ENCODE measurements at regions not wholly inside any gene's neighbourhood (a gene's known extent, or its start where the extent isn't known, plus 50 kb on each side); places are given as distances from the start of the nearest gene placed in this dataset.

- no peak for DNase-seq (ENCODE audit: low spot score)
These were observed 471.3 kb downstream of the PLA2G4A start for GRCh38 chr1:187300081-187300480.

GRCh38 chr1:187306710-187307415 lies 478.1 kb downstream of the PLA2G4A start:
- no peak for DNase-seq (ENCODE audit: low spot score)

GRCh38 chr1:187310038-187310631 lies 481.4 kb downstream of the PLA2G4A start:
- no peak for DNase-seq (ENCODE audit: low spot score)

- no peak for DNase-seq (ENCODE audit: low spot score)
These were observed 484.4 kb downstream of the PLA2G4A start for GRCh38 chr1:187313115-187313514.

- no peak for DNase-seq (ENCODE audit: low spot score)
These were observed 497.8 kb downstream of the PLA2G4A start for GRCh38 chr1:187326557-187326956.

GRCh38 chr1:187336441-187337168 lies 507.9 kb downstream of the PLA2G4A start:
- DNase-seq (ENCODE audit: low spot score): no peak

- DNase-seq (ENCODE audit: low spot score): no peak
These were observed 510.1 kb downstream of the PLA2G4A start for GRCh38 chr1:187338762-187339412.

- DNase-seq (ENCODE audit: low spot score): no peak
These were observed 513.7 kb downstream of the PLA2G4A start for GRCh38 chr1:187342495-187342894.

GRCh38 chr1:187374082-187374481 lies 545.3 kb downstream of the PLA2G4A start:
- no peak for DNase-seq (ENCODE audit: low spot score)

- no peak for DNase-seq (ENCODE audit: low spot score)
These were observed 546.0 kb downstream of the PLA2G4A start for GRCh38 chr1:187374742-187375141.

GRCh38 chr1:187383366-187383765 lies 554.6 kb downstream of the PLA2G4A start:
- no peak for DNase-seq (ENCODE audit: low spot score)

GRCh38 chr1:187384504-187384903 lies 555.8 kb downstream of the PLA2G4A start:
- DNase-seq (ENCODE audit: low spot score): no peak

- DNase-seq (ENCODE audit: low spot score): no peak
These were observed 561.6 kb downstream of the PLA2G4A start for GRCh38 chr1:187390215-187390818.

GRCh38 chr1:187396226-187396625 lies 567.5 kb downstream of the PLA2G4A start:
- no peak for DNase-seq (ENCODE audit: low spot score)

- no peak for DNase-seq (ENCODE audit: low spot score)
These were observed 568.4 kb downstream of the PLA2G4A start for GRCh38 chr1:187396929-187397796.

GRCh38 chr1:187408212-187409004 lies 579.7 kb downstream of the PLA2G4A start:
- DNase-seq (ENCODE audit: low spot score): no peak

GRCh38 chr1:187409341-187409740 lies 580.6 kb downstream of the PLA2G4A start:
- no peak for DNase-seq (ENCODE audit: low spot score)

GRCh38 chr1:187411118-187411517 lies 582.4 kb downstream of the PLA2G4A start:
- no peak for DNase-seq (ENCODE audit: low spot score)

GRCh38 chr1:187413405-187414169 lies 584.8 kb downstream of the PLA2G4A start:
- no peak for DNase-seq (ENCODE audit: low spot score)

Measured in mesenteric fat pad (tissue), 1 donor.